Breast epithelium (tissue), 3 donors: ENCODE measurements at regions not wholly inside any gene's neighbourhood (a gene's known extent, or its start where the extent isn't known, plus 50 kb on each side); places are given as distances from the start of the nearest gene placed in this dataset.

Experiments used
- POLR2A ChIP-seq: fragments of 450-650 bp; IDR thresholded peaks from one replicate; pipeline ENCODE4 v1.6.1; 2016; ENCODE audit warnings: antibody characterized with exemption, mild to moderate bottlenecking, moderate library complexity
- POLR2AphosphoS5 ChIP-seq, 3 donors: sonication (generic); formaldehyde crosslinking; IDR thresholded peaks; one replicate each; pipeline ENCODE4 v1.6.1; 2017; ENCODE audit warnings: antibody characterized with exemption in 3 of 3
- TF ChIP-seq, protein P1 (sequence below), 3 donors: fragments of 450-650 bp; IDR thresholded peaks; one replicate each; pipeline ENCODE4 v1.5.1; 2016 to 2017; ENCODE audit warnings: antibody characterized with exemption in 3 of 3, mild to moderate bottlenecking in 3 of 3, moderate library complexity in 3 of 3

- TF ChIP-seq, protein P1, sequence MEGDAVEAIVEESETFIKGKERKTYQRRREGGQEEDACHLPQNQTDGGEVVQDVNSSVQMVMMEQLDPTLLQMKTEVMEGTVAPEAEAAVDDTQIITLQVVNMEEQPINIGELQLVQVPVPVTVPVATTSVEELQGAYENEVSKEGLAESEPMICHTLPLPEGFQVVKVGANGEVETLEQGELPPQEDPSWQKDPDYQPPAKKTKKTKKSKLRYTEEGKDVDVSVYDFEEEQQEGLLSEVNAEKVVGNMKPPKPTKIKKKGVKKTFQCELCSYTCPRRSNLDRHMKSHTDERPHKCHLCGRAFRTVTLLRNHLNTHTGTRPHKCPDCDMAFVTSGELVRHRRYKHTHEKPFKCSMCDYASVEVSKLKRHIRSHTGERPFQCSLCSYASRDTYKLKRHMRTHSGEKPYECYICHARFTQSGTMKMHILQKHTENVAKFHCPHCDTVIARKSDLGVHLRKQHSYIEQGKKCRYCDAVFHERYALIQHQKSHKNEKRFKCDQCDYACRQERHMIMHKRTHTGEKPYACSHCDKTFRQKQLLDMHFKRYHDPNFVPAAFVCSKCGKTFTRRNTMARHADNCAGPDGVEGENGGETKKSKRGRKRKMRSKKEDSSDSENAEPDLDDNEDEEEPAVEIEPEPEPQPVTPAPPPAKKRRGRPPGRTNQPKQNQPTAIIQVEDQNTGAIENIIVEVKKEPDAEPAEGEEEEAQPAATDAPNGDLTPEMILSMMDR (IDR thresholded peaks at IDR 0.05) = no peak
- TF ChIP-seq POLR2AphosphoS5 (IDR thresholded peaks at IDR 0.05) (no peak), POLR2A (no peak)
Measured at GRCh38 chr12:84572196-84572595, 340.4 kb downstream of the SLC6A15 start.
